ENCODE measurements at regions not wholly inside any gene's neighbourhood (a gene's known extent, or its start where the extent isn't known, plus 50 kb on each side); places are given as distances from the start of the nearest gene placed in this dataset.
A peak's percentile ranks its signal among the peaks of the same experiment; 100 is the strongest.
"Not testable (repeated sequence)": the region's sequence is repeated elsewhere in the genome, so short reads cannot be mapped to it uniquely, and the experiment has no call there.

DNA sequence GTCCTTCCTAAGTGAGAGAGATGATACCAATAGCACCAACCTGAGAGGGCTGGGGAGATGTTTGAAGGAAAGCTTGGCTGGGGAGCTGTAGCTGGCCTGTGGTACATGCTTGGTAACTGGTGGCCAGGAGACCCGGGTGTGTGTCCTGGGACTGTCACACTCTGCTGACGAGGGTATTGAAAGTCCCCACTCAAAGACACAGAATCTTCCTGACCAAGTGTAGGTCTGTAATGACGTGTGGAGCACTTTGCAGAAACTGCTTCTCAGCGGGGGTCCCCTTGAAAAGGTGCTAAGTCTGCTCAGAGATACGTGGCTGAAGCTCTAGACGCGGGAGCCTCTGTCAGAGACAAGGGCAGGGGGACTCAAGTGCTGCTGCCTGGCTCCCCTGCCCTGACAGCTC lies 230.4 kb upstream of the PLGLB2 start:
- H3K27ac ChIP-seq (ENCODE audit: insufficient read depth, low read depth, low read length); H3K9me1 ChIP-seq (replicated peaks; ENCODE audit: control insufficient read depth, extremely low read depth, insufficient read depth, low read length); dilution Hi-C loops (cut with MboI; ENCODE audit: extremely low pct_ligation_motif_present, low sequenced_read_pairs); H3K4me2 ChIP-seq (ENCODE audit: insufficient read depth, low read length); POLR2A ChIA-PET; CTCF ChIA-PET; H3K9ac ChIP-seq (replicated peaks; ENCODE audit: extremely low read depth, insufficient read depth, low read length); H3K4me3 ChIP-seq (replicated peaks in 1 of 3; ENCODE audit: insufficient read depth in 1 of 3, low read depth in 1 of 3, low read length in 3 of 3); BruUV-seq (replicated peaks); intact Hi-C loops (cut with micrococcal nuclease); H4K20me1 ChIP-seq (replicated peaks; ENCODE audit: control insufficient read depth, extremely low read depth, insufficient read depth, low read length); H3K27me3 ChIP-seq (ENCODE audit: control insufficient read depth in 2 of 2, insufficient read depth in 2 of 2, low read length in 2 of 2); FAIRE-seq; H3K4me1 ChIP-seq (ENCODE audit: control insufficient read depth, extremely low read depth, insufficient read depth, low read length); H2AFZ ChIP-seq (ENCODE audit: low read depth, low read length); H3K36me3 ChIP-seq (ENCODE audit: control insufficient read depth in 2 of 2, extremely low read depth in 1 of 2, insufficient read depth in 2 of 2, low read length in 2 of 2); DNase-seq (ENCODE audit: low read depth, low spot score); H3K9me3 ChIP-seq (replicated peaks; ENCODE audit: control insufficient read depth, insufficient read depth, low read length): not testable (repeated sequence)
- peaks cover 31% of the 10 kb centered on the region for H3K79me2 ChIP-seq (ENCODE audit: control insufficient read depth, insufficient read depth, low read length)

- FAIRE-seq; H3K27me3 ChIP-seq (ENCODE audit: control insufficient read depth in 2 of 2, insufficient read depth in 2 of 2, low read length in 2 of 2); H3K4me2 ChIP-seq (ENCODE audit: insufficient read depth, low read length); POLR2A ChIA-PET; CTCF ChIA-PET; DNase-seq (ENCODE audit: low read depth, low spot score); H3K27ac ChIP-seq (ENCODE audit: insufficient read depth, low read depth, low read length); BruUV-seq (replicated peaks); H3K36me3 ChIP-seq (ENCODE audit: control insufficient read depth in 2 of 2, extremely low read depth in 1 of 2, insufficient read depth in 2 of 2, low read length in 2 of 2); dilution Hi-C loops (cut with MboI; ENCODE audit: extremely low pct_ligation_motif_present, low sequenced_read_pairs); intact Hi-C loops (cut with micrococcal nuclease); H3K4me1 ChIP-seq (ENCODE audit: control insufficient read depth, extremely low read depth, insufficient read depth, low read length); H3K9me3 ChIP-seq (replicated peaks; ENCODE audit: control insufficient read depth, insufficient read depth, low read length); H3K4me3 ChIP-seq (replicated peaks in 1 of 3; ENCODE audit: insufficient read depth in 1 of 3, low read depth in 1 of 3, low read length in 3 of 3); H3K9me1 ChIP-seq (replicated peaks; ENCODE audit: control insufficient read depth, extremely low read depth, insufficient read depth, low read length); H3K9ac ChIP-seq (replicated peaks; ENCODE audit: extremely low read depth, insufficient read depth, low read length); H2AFZ ChIP-seq (ENCODE audit: low read depth, low read length); H4K20me1 ChIP-seq (replicated peaks; ENCODE audit: control insufficient read depth, extremely low read depth, insufficient read depth, low read length): not testable (repeated sequence)
- H3K79me2 ChIP-seq (ENCODE audit: control insufficient read depth, insufficient read depth, low read length) = peaks cover 31% of the 10 kb centered on the region
These were observed 229.8 kb upstream of the PLGLB2 start for GRCh38 chr2:87518066-87518465.

DNA sequence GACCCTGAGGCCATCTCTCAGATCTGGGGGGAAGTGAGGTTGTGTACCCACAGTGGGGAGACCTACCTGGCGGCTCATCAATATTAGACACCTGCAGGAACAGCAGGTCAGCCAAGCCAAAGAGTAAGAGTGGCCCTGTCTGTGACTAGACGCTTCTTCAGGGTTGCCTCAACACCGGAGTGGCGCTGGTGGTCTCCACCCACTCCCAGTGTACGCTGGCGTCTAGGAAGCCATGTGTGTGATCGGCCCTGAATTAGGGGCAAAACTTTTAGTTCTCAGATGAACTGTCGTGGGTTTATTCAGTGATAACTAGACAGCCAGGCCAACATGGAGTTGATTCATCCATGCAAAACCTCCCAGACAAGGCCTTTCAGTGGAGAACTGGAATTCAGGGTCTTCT lies 229.3 kb upstream of the PLGLB2 start:
- POLR2A ChIA-PET; H3K27ac ChIP-seq (ENCODE audit: insufficient read depth, low read depth, low read length); CTCF ChIA-PET; H3K9me1 ChIP-seq (replicated peaks; ENCODE audit: control insufficient read depth, extremely low read depth, insufficient read depth, low read length); H3K4me2 ChIP-seq (ENCODE audit: insufficient read depth, low read length); H3K9ac ChIP-seq (replicated peaks; ENCODE audit: extremely low read depth, insufficient read depth, low read length); BruUV-seq (replicated peaks); H3K4me1 ChIP-seq (ENCODE audit: control insufficient read depth, extremely low read depth, insufficient read depth, low read length); DNase-seq (ENCODE audit: low read depth, low spot score); H3K4me3 ChIP-seq (replicated peaks in 1 of 3; ENCODE audit: insufficient read depth in 1 of 3, low read depth in 1 of 3, low read length in 3 of 3); H3K27me3 ChIP-seq (ENCODE audit: control insufficient read depth in 2 of 2, insufficient read depth in 2 of 2, low read length in 2 of 2); H3K36me3 ChIP-seq (ENCODE audit: control insufficient read depth in 2 of 2, extremely low read depth in 1 of 2, insufficient read depth in 2 of 2, low read length in 2 of 2); H2AFZ ChIP-seq (ENCODE audit: low read depth, low read length); intact Hi-C loops (cut with micrococcal nuclease); H3K9me3 ChIP-seq (replicated peaks; ENCODE audit: control insufficient read depth, insufficient read depth, low read length); H4K20me1 ChIP-seq (replicated peaks; ENCODE audit: control insufficient read depth, extremely low read depth, insufficient read depth, low read length); dilution Hi-C loops (cut with MboI; ENCODE audit: extremely low pct_ligation_motif_present, low sequenced_read_pairs): not testable (repeated sequence)
- peak; percentile 28 for FAIRE-seq
- peaks cover 31% of the 10 kb centered on the region for H3K79me2 ChIP-seq (ENCODE audit: control insufficient read depth, insufficient read depth, low read length)

GRCh38 chr2:87519158-87520011 lies 228.5 kb upstream of the PLGLB2 start:
- FAIRE-seq; H4K20me1 ChIP-seq (replicated peaks; ENCODE audit: control insufficient read depth, extremely low read depth, insufficient read depth, low read length); dilution Hi-C loops (cut with MboI; ENCODE audit: extremely low pct_ligation_motif_present, low sequenced_read_pairs); H3K9me1 ChIP-seq (replicated peaks; ENCODE audit: control insufficient read depth, extremely low read depth, insufficient read depth, low read length); H3K36me3 ChIP-seq (ENCODE audit: control insufficient read depth in 2 of 2, extremely low read depth in 1 of 2, insufficient read depth in 2 of 2, low read length in 2 of 2); H3K4me1 ChIP-seq (ENCODE audit: control insufficient read depth, extremely low read depth, insufficient read depth, low read length); intact Hi-C loops (cut with micrococcal nuclease); H3K4me2 ChIP-seq (ENCODE audit: insufficient read depth, low read length); CTCF ChIA-PET; DNase-seq (ENCODE audit: low read depth, low spot score); BruUV-seq (replicated peaks); H2AFZ ChIP-seq (ENCODE audit: low read depth, low read length); H3K9ac ChIP-seq (replicated peaks; ENCODE audit: extremely low read depth, insufficient read depth, low read length); H3K27ac ChIP-seq (ENCODE audit: insufficient read depth, low read depth, low read length); H3K9me3 ChIP-seq (replicated peaks; ENCODE audit: control insufficient read depth, insufficient read depth, low read length); POLR2A ChIA-PET; H3K27me3 ChIP-seq (ENCODE audit: control insufficient read depth in 2 of 2, insufficient read depth in 2 of 2, low read length in 2 of 2); H3K4me3 ChIP-seq (replicated peaks in 1 of 3; ENCODE audit: insufficient read depth in 1 of 3, low read depth in 1 of 3, low read length in 3 of 3): not testable (repeated sequence)
- H3K79me2 ChIP-seq (ENCODE audit: control insufficient read depth, insufficient read depth, low read length) = peaks cover 31% of the 10 kb centered on the region
